Amniotic epithelial cell (primary cell): ENCODE measurements at regions not wholly inside any gene's neighbourhood (a gene's known extent, or its start where the extent isn't known, plus 50 kb on each side); places are given as distances from the start of the nearest gene placed in this dataset.
A peak's percentile ranks its signal among the peaks of the same experiment; 100 is the strongest.
"Not testable (repeated sequence)": the region's sequence is repeated elsewhere in the genome, so short reads cannot be mapped to it uniquely, and the experiment has no call there.

ENCODE experiments used
- DNase-seq: peaks from one replicate; pipeline ENCODE4 v3.0.0-alpha.2; 2010; ENCODE audit warnings: low read depth

- DNase-seq, result no peak
Measured at GRCh38 chr13:21879263-21879914, 208.5 kb downstream of the FGF9 start.

- no peak for DNase-seq
Measured at GRCh38 chr13:21882766-21883165, 211.9 kb downstream of the FGF9 start.

GRCh38 chr13:21883713-21884112 is 212.8 kb downstream of the FGF9 start:
- DNase-seq, result no peak

GRCh38 chr13:21884299-21884909 is 213.5 kb downstream of the FGF9 start:
- DNase-seq, result no peak

- no peak for DNase-seq
Measured at GRCh38 chr13:21884965-21885567, 214.2 kb downstream of the FGF9 start.

GRCh38 chr13:21885714-21886224 is 214.9 kb downstream of the FGF9 start:
- DNase-seq, result no peak

GRCh38 chr13:21889651-21890050 is 218.8 kb downstream of the FGF9 start:
- DNase-seq, result no peak

- DNase-seq, result not testable (repeated sequence)
Measured at GRCh38 chr13:21890220-21890619, 219.3 kb downstream of the FGF9 start.

GRCh38 chr13:21894091-21894490 is 223.2 kb downstream of the FGF9 start:
- no peak for DNase-seq

GRCh38 chr13:21894703-21895699 is 224.1 kb downstream of the FGF9 start:
- DNase-seq, result peak; percentile 5

GRCh38 chr13:21895779-21896178 is 224.9 kb downstream of the FGF9 start:
- DNase-seq, result no peak

GRCh38 chr13:21897161-21897560 is 226.3 kb downstream of the FGF9 start:
- DNase-seq, result no peak

GRCh38 chr13:21898459-21898858 is 227.6 kb downstream of the FGF9 start:
- DNase-seq, result no peak

- DNase-seq, result no peak
Measured at GRCh38 chr13:21898945-21899344, 228.1 kb downstream of the FGF9 start.

GRCh38 chr13:21901336-21901735 is 230.5 kb downstream of the FGF9 start:
- no peak for DNase-seq

- DNase-seq, result no peak
Measured at GRCh38 chr13:21901811-21902708, 231.2 kb downstream of the FGF9 start.

- no peak for DNase-seq
Measured at GRCh38 chr13:21902709-21903098, 231.8 kb downstream of the FGF9 start.

- DNase-seq, result no peak
Measured at GRCh38 chr13:21905486-21905885, 234.6 kb downstream of the FGF9 start.

GRCh38 chr13:21909331-21909730 is 238.5 kb downstream of the FGF9 start:
- no peak for DNase-seq

GRCh38 chr13:21910546-21910945 is 239.7 kb downstream of the FGF9 start:
- DNase-seq, result no peak

- DNase-seq, result no peak
Measured at GRCh38 chr13:21911646-21912298, 240.9 kb downstream of the FGF9 start.
